ENCODE measurements at regions not wholly inside any gene's neighbourhood (a gene's known extent, or its start where the extent isn't known, plus 50 kb on each side); places are given as distances from the start of the nearest gene placed in this dataset.

DNA sequence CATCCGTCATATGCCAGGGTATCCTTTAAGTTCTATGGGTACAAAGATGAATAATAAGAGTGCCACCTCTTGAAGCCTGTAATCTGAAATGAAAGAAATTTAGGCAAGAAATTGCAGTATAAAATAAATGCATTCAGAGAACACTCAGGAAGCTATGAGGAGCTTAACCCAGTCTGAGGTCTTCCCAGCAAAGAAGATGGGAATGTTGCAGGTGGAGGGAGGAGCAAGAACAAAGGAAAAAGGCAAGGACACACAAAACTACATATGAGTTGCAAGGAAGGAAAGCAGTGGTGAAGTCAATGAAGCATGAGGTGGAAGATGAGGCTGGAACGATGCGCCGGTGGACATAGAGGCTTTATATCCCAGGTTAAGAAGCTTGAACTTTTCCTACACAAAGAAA, 67.0 kb upstream of the DST start:
- no peak for TF ChIP-seq POLR2A (IDR thresholded peaks at IDR 0.05)
- TF ChIP-seq, protein P1, sequence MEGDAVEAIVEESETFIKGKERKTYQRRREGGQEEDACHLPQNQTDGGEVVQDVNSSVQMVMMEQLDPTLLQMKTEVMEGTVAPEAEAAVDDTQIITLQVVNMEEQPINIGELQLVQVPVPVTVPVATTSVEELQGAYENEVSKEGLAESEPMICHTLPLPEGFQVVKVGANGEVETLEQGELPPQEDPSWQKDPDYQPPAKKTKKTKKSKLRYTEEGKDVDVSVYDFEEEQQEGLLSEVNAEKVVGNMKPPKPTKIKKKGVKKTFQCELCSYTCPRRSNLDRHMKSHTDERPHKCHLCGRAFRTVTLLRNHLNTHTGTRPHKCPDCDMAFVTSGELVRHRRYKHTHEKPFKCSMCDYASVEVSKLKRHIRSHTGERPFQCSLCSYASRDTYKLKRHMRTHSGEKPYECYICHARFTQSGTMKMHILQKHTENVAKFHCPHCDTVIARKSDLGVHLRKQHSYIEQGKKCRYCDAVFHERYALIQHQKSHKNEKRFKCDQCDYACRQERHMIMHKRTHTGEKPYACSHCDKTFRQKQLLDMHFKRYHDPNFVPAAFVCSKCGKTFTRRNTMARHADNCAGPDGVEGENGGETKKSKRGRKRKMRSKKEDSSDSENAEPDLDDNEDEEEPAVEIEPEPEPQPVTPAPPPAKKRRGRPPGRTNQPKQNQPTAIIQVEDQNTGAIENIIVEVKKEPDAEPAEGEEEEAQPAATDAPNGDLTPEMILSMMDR (IDR thresholded peaks at IDR 0.05), result no peak
